Neural progenitor cell (in vitro differentiated cells): ENCODE measurements at regions not wholly inside any gene's neighbourhood (a gene's known extent, or its start where the extent isn't known, plus 50 kb on each side); places are given as distances from the start of the nearest gene placed in this dataset.

Source experiments
- DNase-seq: peaks from one replicate; pipeline ENCODE4 v3.0.0-alpha.2; 2016; ENCODE audit warnings: low spot score
- H2AFZ ChIP-seq: fragments of 200-600 bp; sonication (generic); replicated peaks from 2 replicates; pipeline ENCODE4 v1.6.1; 2016; ENCODE audit warnings: antibody characterized with exemption
- H3F3A ChIP-seq: fragments of 200-600 bp; sonication (generic); 2 replicates; pipeline ENCODE4 v1.6.1; 2016; ENCODE audit warnings: antibody characterized with exemption, low read depth
- H3K27ac ChIP-seq: fragments of 200-600 bp; sonication (generic); 2 replicates; pipeline ENCODE4 v1.5.1; 2016; ENCODE audit warnings: mild to moderate bottlenecking
- H3K27me3 ChIP-seq: fragments of 200-600 bp; sonication (generic); 2 replicates; pipeline ENCODE4 v1.6.1; 2016; ENCODE audit warnings: mild to moderate bottlenecking, moderate library complexity
- H3K36me3 ChIP-seq: fragments of 200-600 bp; sonication (generic); 2 replicates; pipeline ENCODE4 v1.5.1; 2016
- H3K4me1 ChIP-seq: fragments of 200-600 bp; sonication (generic); 2 replicates; pipeline ENCODE4 v1.6.1; 2016; ENCODE audit warnings: mixed run types
- H3K4me2 ChIP-seq: fragments of 200-600 bp; sonication (generic); 2 replicates; pipeline ENCODE4 v1.6.1; 2016
- H3K4me3 ChIP-seq: fragments of 200-600 bp; sonication (generic); 2 replicates; pipeline ENCODE4 v1.5.1; 2016
- H3K79me2 ChIP-seq: fragments of 200-600 bp; sonication (generic); 2 replicates; pipeline ENCODE4 v1.6.1; 2016; ENCODE audit warnings: low read depth
- H3K9ac ChIP-seq: fragments of 200-600 bp; sonication (generic); 2 replicates; pipeline ENCODE4 v1.6.1; 2016
- H3K9me3 ChIP-seq: fragments of 200-600 bp; sonication (generic); 2 replicates; pipeline ENCODE4 v1.5.1; 2016; ENCODE audit warnings: low read depth
- H4K20me1 ChIP-seq: fragments of 200-600 bp; sonication (generic); 2 replicates; pipeline ENCODE4 v1.6.1; 2016; ENCODE audit warnings: low read depth
- H3K27ac Mint-ChIP-seq: 3 replicates; pipeline ENCODE4 v1.8.0; 2021; ENCODE audit warnings: mixed read lengths
- H3K27me3 Mint-ChIP-seq: 2 replicates; pipeline ENCODE4 v1.8.0; 2022; ENCODE audit warnings: low read depth, mild to moderate bottlenecking, inconsistent platforms, moderate library complexity, mixed read lengths; ENCODE audit not compliant: insufficient read depth
- H3K36me3 Mint-ChIP-seq: 3 replicates; pipeline ENCODE4 v1.8.0; 2021; ENCODE audit warnings: mixed read lengths
- H3K4me1 Mint-ChIP-seq: 3 replicates; pipeline ENCODE4 v1.8.0; 2021; ENCODE audit warnings: mixed read lengths
- H3K4me3 Mint-ChIP-seq: 3 replicates; pipeline ENCODE4 v1.8.0; 2021; ENCODE audit warnings: mild to moderate bottlenecking, moderate library complexity, mixed read lengths
- H3K9me3 Mint-ChIP-seq: 3 replicates; pipeline ENCODE4 v1.8.0; 2020; ENCODE audit warnings: mixed read lengths
- CTCF ChIP-seq: fragments of 200-600 bp; sonication (generic); IDR thresholded peaks from 2 replicates; pipeline ENCODE4 v1.5.1; 2017; ENCODE audit warnings: antibody characterized with exemption, mild to moderate bottlenecking
- EZH2 ChIP-seq: fragments of 200-600 bp; sonication (generic); IDR thresholded peaks from 2 replicates; pipeline ENCODE4 v1.6.1; 2017; ENCODE audit warnings: antibody characterized with exemption, mild to moderate bottlenecking, moderate library complexity
- EZH2phosphoT487 ChIP-seq: fragments of 200-600 bp; sonication (generic); IDR thresholded peaks from 2 replicates; pipeline ENCODE4 v1.6.1; 2017; ENCODE audit warnings: antibody characterized with exemption

DNA sequence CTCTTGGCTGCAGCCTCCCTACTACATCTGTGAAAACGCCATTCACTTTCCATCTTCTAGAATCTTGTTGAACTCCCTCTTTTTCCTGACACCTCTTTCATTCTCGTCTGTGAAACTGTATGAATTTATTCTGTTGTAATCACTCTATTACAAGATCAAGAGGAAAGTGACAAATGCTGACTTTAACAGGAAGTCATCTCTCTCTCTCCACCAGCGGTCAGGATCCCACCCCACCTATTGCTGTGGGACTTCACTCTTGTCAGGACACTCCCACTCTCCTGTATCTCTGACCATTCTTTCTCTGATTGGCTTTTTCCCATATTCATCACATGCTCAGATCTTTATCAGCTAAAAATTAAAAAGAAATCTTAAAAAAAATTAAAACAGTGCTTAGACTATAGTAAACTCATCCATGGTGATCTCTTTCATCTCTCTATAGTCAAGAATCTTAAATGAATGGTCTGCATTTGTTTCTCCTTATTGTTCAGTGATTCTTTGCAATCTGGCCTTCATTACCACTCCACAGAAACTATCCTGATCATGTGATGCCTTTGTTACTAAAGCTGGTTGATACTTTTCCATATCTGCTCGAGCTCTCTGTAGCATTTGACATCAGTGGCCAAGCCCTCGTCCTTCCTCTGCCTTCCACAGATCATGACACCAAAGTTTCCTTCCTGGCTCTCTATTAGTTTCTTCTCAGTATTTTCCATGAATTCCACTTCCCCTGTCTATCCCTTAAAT is 113.6 kb downstream of the UCHL5 start:
- H3K4me1 Mint-ChIP-seq, result no peaks in the 10 kb centered on the region
- Histone ChIP-seq H3K27me3 (no peaks in the 10 kb centered on the region), H3K79me2 (no peaks in the 10 kb centered on the region), H2AFZ (no peak overlapping the region), H3K9ac (no peak overlapping the region), H3K36me3 (no peaks in the 10 kb centered on the region), H3K27ac (no peak overlapping the region), H3K4me3 (no peak overlapping the region), H4K20me1 (no peaks in the 10 kb centered on the region), H3K9me3 (no peaks in the 10 kb centered on the region), H3K4me1 (peaks cover 7% of the 10 kb centered on the region), H3K4me2 (no peak overlapping the region), H3F3A (no peaks in the 10 kb centered on the region)
- H3K27me3 Mint-ChIP-seq, result peaks cover 2% of the 10 kb centered on the region
- DNase-seq, result no peak
- H3K36me3 Mint-ChIP-seq, result no peaks in the 10 kb centered on the region
- no peaks in the 10 kb centered on the region for H3K9me3 Mint-ChIP-seq
- TF ChIP-seq EZH2, result no peak
- no peak for TF ChIP-seq CTCF
- TF ChIP-seq EZH2phosphoT487, result no peak
- no peak overlapping the region for H3K27ac Mint-ChIP-seq
- no peak overlapping the region for H3K4me3 Mint-ChIP-seq

- no peaks in the 10 kb centered on the region for H3K27me3 ChIP-seq
Observed at GRCh38 chr1:192949783-192950182, 109.4 kb downstream of the UCHL5 start.

GRCh38 chr1:192950926-192951325 is 108.2 kb downstream of the UCHL5 start:
- H3F3A ChIP-seq, result no peaks in the 10 kb centered on the region

More at GRCh38 chr1:192949783-192950182, 109.4 kb downstream of the UCHL5 start:
- Mint-ChIP-seq H3K4me3 (no peak overlapping the region), H3K27ac (no peak overlapping the region), H3K27me3 (peaks cover 2% of the 10 kb centered on the region), H3K4me1 (no peaks in the 10 kb centered on the region), H3K9me3 (no peaks in the 10 kb centered on the region), H3K36me3 (no peaks in the 10 kb centered on the region)
- DNase-seq, result peak; percentile 29
- H3K9me3 ChIP-seq, result no peaks in the 10 kb centered on the region
- peaks cover 7% of the 10 kb centered on the region for H3K4me1 ChIP-seq
- H3K4me3 ChIP-seq, result no peak overlapping the region
- no peaks in the 10 kb centered on the region for H3K79me2 ChIP-seq
- peak overlapping the region; percentile 34 for H2AFZ ChIP-seq
- no peak overlapping the region for H3K9ac ChIP-seq
- no peaks in the 10 kb centered on the region for H4K20me1 ChIP-seq
- no peaks in the 10 kb centered on the region for H3K36me3 ChIP-seq
- TF ChIP-seq EZH2, result no peak
- TF ChIP-seq CTCF, result no peak
- no peak for TF ChIP-seq EZH2phosphoT487
- H3K4me2 ChIP-seq, result no peak overlapping the region
- H3K27ac ChIP-seq, result peak overlapping the region; percentile 46
- no peaks in the 10 kb centered on the region for H3F3A ChIP-seq

More at GRCh38 chr1:192950926-192951325, 108.2 kb downstream of the UCHL5 start:
- no peak overlapping the region for H3K4me2 ChIP-seq
- no peaks in the 10 kb centered on the region for H3K79me2 ChIP-seq
- H3K27me3 ChIP-seq, result no peaks in the 10 kb centered on the region
- no peak overlapping the region for H3K27ac ChIP-seq
- Mint-ChIP-seq H3K27me3 (peaks cover 2% of the 10 kb centered on the region), H3K9me3 (no peaks in the 10 kb centered on the region), H3K4me1 (no peaks in the 10 kb centered on the region), H3K4me3 (no peak overlapping the region), H3K36me3 (no peaks in the 10 kb centered on the region), H3K27ac (no peak overlapping the region)
- DNase-seq, result no peak
- peaks cover 7% of the 10 kb centered on the region for H3K4me1 ChIP-seq
- no peaks in the 10 kb centered on the region for H3K36me3 ChIP-seq
- no peak for TF ChIP-seq CTCF
- TF ChIP-seq EZH2, result no peak
- no peak for TF ChIP-seq EZH2phosphoT487
- H3K4me3 ChIP-seq, result no peak overlapping the region
- H4K20me1 ChIP-seq, result no peaks in the 10 kb centered on the region
- H3K9me3 ChIP-seq, result no peaks in the 10 kb centered on the region
- H3K9ac ChIP-seq, result no peak overlapping the region
- no peak overlapping the region for H2AFZ ChIP-seq
